Activated CD4-positive, CD25-positive, alpha-beta regulatory T cell treated with anti-CD3 and anti-CD28 coated beads, Interleukin-2, amount 50 U/mL, for 24 hours (primary cell): ENCODE measurements at regions not wholly inside any gene's neighbourhood (a gene's known extent, or its start where the extent isn't known, plus 50 kb on each side); places are given as distances from the start of the nearest gene placed in this dataset.

Experiments used
- ATAC-seq, 2 donors: fragments of 150-1000 bp; cut with Tn5 transposase; one replicate each; pipeline ENCODE4 v1.10.0; 2021; ENCODE audit warnings: mild to moderate bottlenecking in 1 of 2, moderate library complexity in 1 of 2

DNA sequence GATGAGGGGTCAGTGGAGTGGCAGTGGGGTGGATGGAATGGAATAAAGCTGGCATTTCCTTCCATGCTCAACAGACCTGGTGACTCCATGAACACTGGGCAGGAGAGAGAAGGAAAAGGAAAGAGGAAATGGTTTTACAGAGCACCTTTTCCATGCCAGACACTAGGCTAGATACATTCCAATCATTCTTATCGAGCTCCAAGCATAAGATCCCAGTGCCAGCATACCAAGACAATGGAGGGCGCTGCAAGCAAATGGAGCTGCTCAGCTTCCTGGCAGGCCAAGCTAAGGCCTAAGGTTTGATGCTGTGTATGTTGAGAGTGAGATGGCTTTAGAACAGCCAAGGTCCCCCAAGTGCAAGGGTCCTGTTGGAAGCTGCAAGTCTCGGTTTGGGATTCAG lies 113.2 kb downstream of the HSPH1 start:
- ATAC-seq, result no peak

DNA sequence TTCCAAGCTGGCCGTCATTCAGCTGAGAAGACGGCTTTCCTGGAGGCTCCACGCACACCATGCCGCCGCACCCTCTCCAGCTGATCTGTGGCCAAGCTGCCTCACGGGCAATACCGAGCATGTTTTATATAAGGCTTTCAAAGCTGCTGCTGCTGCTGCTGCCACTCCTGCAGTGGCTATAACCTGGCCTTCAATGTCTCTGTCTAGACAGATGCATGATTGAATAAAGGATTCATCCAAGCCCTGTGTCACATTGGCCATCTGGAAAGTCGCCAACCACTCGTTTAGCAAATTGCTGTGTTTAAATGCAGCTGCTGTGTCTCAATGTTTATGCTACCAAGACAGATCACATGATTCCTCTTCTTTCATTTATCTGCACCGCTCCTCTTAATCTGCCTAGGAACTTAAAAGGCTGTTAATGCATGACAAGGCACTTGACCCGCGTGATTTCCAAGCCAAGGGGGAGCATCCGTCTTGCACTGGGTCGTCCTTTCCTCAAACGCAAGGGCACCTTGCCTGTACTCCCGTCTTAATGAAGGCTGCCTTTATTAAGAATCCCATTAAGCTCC lies 114.3 kb downstream of the TEX26 start:
- no peak for ATAC-seq

DNA sequence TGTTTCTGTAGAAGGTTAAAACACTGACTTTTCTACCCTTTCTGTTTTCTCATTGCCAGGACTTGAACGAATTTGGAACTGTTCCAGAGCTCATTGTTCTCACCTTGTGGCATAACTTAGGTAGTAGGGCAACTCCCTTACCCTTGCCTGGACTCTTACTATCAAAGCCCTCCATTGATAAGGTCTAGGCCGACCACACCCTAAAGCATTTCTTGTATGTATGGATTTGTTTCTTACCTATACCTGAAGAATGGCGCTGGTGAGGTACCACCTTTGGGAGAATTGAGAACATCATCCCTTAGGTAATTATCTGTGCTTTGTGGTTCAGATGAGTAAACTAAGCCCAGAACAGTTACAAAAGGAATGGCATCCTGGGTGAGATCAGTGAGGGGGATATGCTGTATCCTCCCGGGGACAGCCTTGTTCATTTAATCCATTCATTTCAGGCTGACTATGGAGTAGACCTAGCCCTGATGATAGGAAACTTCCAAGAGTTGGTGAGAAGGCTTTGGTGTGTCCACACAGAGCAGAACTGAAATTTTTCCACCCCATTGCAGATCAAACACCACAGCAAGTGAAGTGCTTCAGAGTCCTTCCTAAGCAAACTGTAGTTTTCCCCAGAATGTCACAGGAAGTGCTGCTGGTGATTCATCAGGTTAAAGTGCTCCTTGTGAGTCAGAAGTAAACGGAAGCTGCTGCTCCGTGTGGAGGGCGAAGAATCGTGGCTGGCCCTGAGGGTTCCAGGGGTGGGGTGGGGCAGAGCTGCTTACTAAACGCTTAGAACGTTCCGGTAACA lies 113.0 kb downstream of the TEX26 start:
- peak; percentile 79 to 80 for ATAC-seq

DNA sequence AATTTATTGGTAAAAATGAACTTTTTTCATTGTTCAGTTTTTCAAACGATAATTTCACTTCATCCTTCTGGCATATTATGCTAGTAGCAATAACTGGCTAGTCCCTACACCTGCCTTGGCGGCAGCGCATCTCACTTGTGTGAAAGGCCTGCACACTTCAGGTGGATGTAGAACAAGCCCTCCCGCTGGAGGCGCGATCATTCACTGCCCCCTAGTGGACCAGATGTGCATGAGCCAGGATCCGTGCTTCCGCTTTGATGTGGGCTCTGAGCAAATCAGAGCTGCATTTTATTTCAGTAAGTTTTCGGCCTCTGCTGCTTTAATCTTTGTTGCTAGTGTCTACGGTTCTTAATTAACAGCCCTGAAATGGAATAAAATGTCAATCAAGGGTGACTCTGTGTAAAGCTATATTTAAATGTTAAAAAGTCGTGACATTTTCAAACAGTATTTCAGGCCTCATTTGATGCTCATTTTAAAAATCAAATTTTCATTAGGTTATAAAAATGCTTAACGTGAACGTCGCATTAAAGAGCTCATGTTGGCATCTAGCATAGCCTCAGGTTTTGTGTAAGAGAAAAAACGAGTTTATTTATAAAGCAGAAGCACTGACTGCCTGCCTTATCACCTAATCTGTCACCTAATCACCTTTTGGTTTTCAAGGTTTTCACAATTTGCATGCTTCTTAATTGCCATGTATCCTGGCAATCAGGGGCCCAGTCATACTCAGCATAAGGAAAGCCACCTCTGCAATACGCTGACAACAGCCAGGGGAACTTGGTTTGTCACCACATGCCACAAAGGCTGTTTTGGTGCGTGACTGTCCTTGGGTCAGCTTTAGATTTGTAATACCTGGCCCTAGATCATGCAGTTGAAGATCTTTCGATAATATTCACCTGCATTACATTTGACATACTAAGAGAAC lies 112.2 kb downstream of the TEX26 start:
- peak; percentile 64 to 67 for ATAC-seq

DNA sequence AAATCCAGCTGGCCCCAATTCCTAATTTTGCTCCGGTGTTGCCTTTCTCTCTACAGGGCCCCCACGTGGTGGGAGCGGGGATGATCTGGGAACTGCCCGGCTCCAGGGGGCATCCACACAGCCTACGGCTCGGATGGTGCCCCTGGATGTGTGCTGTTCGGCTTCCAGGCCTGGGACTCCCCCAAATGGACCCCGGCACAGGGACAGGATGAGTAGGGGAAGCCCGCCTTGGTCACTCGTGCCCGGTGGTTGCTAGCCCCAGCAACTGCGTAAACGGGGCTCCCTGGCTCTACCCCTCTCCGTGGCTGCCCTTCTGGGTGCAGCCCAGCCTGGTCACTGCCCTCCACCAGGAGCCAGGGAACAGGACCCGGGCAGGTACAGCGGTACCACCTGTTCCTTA lies 111.5 kb downstream of the TEX26 start:
- ATAC-seq, result no peak

DNA sequence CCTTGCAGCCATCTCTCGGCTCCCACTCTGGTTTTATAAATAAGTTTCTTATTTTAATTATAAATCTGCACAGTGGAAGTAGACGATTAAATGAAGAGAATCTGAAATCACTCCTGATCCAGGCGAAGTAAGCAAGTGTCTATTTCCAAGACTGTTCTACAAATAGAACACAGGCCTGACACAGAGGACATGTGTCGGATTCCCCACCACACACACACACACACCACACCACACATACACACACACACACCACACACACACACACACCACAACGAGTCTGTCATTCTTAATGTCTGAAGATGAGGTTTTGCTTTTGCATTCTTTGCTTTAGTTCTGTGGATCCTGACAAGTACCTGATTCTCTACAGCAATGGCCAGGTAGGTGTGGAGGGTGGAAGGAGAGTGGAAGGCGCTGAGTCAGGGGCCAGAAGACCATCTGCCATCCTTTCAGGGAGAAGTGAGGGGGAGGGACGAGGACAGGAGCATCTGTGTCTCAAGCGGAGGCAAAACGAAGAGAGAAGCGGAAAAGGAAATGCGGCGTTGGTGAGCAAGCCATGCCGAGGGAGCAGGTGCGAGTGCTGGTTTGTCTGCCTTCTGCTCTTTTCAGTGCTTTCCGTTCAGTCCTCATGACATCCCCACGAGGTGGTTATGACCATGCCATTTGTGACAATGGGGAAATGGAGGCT lies 110.2 kb downstream of the TEX26 start:
- no peak for ATAC-seq

DNA sequence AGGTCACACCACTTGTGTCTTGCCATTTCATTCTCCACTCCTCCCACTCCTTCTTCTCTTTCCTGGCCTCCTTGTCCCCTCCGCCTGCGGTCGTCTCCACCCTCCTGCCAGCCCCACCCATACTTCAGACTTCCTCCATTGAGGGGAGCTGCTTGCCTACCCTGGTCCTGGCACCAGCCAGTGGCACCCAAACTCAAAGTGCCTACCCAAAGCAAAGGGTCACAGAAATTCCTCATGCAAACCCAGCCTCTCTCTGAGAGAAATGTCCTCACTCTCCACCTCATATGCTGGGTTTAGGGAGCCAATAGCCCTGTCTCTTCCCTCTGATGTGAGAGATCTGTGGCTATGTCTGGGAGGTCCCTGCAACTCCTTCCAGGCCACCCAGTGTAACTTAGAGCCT lies 109.6 kb downstream of the TEX26 start:
- ATAC-seq, result no peak

DNA sequence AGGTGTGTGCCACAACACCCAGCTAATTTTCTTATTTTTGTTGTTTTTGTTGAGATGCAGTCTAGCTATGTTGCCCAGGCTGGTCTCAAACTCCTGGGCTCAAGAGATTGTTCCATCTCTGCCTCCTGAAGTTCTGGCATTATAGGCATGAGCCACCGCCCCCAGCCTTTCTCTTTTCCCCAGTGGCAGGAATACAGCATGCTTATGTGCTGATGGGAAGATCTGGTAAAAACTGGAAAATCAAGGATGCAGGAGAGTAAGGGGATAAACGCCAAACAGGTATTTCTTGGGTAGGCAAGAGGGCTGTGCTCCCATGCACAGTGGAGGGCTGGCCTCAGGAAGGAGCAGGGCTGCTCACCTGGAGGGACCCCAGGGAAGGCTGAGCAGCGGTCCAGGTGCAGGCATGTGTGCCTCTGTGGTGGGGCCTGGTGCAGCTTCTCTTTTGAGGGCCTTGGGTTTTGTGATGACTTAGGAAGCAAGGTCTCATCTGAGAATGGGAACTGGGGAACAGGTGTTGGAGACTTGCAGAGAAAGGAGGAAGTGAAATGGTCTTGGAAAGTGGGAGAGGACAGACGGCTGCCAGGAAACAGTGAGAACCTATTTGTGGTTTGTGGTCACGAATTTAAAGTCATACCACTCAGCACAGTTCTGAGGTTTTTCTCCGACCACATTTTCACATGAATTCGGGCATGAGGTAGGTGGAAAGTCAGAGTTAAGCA lies 106.5 kb downstream of the TEX26 start:
- ATAC-seq, result peak; percentile 61 to 67

DNA sequence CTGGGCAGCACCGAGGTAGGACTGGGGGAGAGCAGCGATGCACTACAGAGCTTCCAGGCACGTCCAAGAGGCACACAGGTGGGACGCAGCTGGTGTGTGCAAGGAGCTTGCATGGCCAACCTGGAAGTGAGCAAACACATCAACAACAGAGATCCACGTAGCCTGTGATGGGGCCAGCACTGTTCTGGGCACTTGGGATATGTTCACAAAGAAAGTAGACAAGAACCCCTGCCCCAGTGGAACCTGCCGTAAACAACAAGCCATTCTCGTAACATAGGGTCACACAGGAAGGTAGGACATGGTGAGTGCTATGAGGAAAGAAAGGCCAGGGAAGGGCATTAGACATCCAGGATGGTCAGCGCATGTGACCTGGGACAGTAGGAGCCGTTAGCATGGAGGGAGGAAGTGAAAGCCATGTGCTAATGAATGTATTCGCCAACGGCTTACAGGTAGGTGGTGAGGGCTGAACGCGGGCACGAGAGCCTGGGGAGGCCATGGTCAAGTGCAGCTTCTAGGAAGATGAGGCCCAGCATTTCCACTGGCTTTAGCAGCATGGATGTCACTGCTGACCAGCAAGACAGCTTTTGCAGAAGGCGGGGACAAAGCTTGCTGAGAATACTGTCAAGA lies 105.5 kb downstream of the TEX26 start:
- ATAC-seq, result no peak

DNA sequence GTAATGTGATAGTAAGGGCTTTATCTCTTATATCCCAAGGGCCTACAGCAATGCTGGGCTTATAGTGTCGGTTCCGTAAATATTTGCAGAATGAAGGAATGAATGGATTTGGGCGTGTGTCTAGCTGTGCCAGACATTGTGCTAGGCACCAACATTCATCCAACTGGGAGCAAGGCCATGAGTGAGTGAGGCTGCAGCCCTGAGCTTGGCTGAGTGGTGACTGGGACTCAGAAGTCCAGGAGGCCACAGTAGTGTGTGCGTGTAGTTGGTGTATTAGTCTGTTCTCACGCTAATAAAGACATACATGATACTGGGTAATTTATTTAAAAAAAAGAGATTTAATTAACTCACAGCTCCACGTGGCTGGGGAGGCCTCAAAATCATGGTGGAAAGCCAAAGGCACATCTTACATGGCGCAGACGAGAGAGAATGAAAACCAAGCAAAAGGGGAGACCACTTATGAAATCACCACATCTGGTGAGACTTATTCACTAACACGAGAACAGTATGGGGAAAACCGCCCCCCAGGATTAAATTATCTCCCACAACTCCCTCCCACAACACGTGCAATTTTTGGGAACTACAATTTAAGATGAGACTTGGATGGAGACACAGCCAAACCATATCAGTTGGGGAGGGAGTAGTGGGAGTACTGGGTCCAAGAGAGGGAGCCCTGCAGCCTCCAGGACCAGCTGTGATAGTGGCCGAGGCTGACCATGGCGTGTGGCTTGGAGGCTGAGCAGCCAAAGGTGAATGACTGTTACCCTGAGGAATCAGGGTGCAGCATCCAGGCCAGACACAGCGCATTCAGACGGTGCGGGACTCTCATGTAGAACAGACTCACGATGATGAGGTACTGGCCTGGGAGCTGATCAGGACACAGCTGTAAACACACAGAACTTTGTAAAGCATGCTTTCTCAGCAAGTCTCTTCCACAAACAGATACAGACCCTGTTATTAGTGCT lies 104.6 kb downstream of the TEX26 start:
- no peak for ATAC-seq

DNA sequence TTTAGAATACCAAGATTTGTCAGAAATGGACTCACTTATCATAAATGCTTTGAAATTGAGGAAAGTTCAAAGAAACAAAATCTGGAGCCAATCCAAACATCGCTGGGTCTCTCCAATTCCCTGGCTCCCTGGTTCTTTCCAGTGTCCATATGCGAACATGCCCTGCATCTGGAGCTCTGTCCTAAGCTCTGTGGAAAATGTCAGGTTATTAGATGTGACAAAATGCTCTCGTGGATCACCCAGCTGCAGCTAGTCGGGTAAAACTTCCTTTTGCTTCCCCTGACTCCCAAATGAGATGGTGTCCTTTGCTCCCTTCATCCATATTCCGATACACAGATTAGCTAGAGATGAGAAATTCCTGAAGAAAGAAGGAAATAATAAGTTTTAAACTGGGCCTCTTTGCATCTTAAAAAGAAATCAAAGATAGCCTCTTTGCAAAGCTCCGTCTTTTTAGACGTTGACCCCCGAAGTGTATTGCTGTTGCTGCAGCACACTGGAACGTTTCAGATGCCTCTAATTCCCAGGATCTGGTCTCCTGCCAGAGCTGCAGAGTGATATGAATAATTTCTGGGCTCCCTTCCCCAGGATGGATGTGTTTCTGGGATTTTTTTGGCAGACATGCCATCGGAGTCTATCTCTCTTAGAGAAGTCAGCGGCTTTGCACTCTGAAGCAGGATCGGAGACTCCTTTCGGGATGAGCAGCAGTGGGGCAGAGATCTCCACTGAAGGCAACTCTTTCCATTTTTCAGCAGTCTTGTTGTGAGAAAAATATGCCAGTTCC lies 102.9 kb downstream of the TEX26 start:
- no peak for ATAC-seq

DNA sequence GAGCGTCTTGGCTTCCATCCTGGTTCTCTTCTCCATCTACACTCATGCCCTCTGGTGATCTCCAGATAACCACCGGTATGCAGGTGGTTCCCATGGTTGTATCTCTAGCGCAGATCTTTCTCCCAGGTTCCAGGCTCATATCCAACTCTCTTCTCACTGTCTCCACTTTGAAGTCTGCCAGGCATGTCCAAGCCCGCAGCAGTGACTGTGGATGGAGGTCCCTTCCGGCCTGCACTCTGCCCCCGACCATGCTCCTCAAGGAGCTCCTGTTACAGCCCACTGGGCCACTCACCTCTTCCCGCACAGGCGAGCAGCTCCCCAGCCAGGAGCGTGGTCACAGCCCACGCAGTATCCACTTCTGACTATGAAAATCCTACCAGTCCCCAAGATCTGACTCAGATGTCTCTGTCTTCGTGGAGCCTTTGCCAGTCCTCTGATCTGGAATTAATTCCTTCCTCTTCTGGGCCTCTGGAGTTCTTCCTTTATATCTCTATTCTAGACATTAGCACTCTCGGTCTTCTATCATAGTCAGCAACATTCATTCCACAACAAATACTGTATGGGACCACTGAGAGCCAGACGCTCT lies 100.2 kb downstream of the TEX26 start:
- no peak for ATAC-seq

DNA sequence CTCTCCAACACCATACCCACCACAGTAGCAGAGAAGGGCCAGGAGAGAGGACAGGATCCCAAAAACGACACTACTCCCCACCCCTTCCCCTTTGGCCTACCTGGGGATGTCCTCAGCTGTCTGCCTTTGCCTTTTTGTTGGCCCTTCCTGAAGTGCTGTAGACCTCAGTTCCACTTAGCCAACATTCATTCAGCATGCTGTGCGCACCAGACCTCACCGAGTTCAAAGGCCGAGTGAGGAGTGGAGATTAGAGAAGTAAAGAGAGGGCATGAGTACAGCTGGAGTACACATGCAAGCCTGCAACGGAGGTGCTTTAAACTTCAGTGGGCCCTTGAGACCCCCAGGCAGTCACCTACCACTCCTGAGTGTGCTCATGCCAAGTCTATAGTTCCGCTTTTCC lies 99.0 kb downstream of the TEX26 start:
- ATAC-seq, result no peak

DNA sequence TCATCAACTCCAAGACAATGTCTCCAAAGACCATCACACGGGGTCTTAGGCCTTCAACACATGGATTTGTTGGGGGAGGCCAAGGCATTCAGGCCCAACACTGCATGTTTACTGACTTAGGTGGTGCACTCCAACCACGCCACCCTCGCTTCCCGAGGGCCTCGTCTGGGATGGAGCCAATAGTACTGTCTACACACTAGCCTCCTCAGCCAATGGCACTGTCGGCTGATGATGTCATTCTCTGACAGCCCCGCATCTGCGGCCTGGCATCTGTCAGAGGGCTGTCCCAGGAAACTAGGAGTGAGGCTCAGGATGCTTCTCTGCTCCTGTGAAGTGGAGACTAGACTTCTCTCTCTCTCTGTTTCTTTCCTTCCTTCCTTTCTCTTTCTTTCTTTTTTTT lies 96.6 kb downstream of the TEX26 start:
- no peak for ATAC-seq

DNA sequence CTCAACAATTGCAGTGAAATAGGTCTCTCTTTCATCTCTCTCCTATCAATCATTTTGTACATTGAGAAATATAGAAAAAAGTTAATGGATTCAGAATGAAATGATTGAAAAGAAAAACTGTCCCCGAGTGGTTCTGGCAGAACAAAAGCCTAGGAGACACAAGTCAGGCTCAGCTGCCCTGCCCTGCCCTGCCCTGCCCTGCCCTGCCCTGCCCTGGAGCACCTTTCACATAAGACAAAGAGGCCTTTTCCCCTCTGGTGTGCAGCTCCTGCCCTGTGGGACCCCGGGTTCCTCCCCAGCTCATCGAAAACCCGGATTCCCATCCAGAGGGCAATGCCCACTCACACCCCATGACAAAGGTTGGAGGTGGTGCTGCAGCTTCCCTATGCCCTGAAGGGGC lies 94.7 kb downstream of the TEX26 start:
- ATAC-seq, result no peak
